Glutamatergic neuron (in vitro differentiated cells): ENCODE measurements at regions not wholly inside any gene's neighbourhood (a gene's known extent, or its start where the extent isn't known, plus 50 kb on each side); places are given as distances from the start of the nearest gene placed in this dataset.

Source experiments
- DNase-seq: peaks from one replicate; pipeline ENCODE4 v3.0.0; 2022
- H3K27ac Mint-ChIP-seq: one replicate; pipeline ENCODE4 v1.8.0; 2020; ENCODE audit warnings: mild to moderate bottlenecking, mixed read lengths, inconsistent platforms; ENCODE audit not compliant: unreplicated experiment
- H3K27me3 Mint-ChIP-seq: one replicate; pipeline ENCODE4 v1.8.0; 2020; ENCODE audit warnings: mild to moderate bottlenecking, moderate library complexity, mixed read lengths, inconsistent platforms; ENCODE audit not compliant: unreplicated experiment
- H3K36me3 Mint-ChIP-seq: one replicate; pipeline ENCODE4 v1.8.0; 2020; ENCODE audit warnings: mild to moderate bottlenecking, mixed read lengths, inconsistent platforms; ENCODE audit not compliant: unreplicated experiment
- H3K4me1 Mint-ChIP-seq: one replicate; pipeline ENCODE4 v1.8.0; 2020; ENCODE audit warnings: mild to moderate bottlenecking, low read depth, mixed read lengths, inconsistent platforms; ENCODE audit not compliant: unreplicated experiment
- H3K4me3 Mint-ChIP-seq: one replicate; pipeline ENCODE4 v1.8.0; 2020; ENCODE audit warnings: mild to moderate bottlenecking, mixed read lengths, inconsistent platforms; ENCODE audit not compliant: unreplicated experiment
- H3K9me3 Mint-ChIP-seq: one replicate; pipeline ENCODE4 v1.8.0; 2020; ENCODE audit warnings: mild to moderate bottlenecking, moderate library complexity, mixed read lengths, inconsistent platforms; ENCODE audit not compliant: unreplicated experiment
- CTCF ChIP-seq: fragments of 200-600 bp; sonication (generic); IDR thresholded peaks from one replicate; pipeline ENCODE4 v1.5.0; 2021; ENCODE audit not compliant: partially characterized antibody, unreplicated experiment

GRCh38 chr5:87074072-87074471 lies 193.6 kb upstream of the RASA1 start:
- no peak for DNase-seq
- Mint-ChIP-seq H3K27me3 (no peaks in the 10 kb centered on the region), H3K4me3 (no peak overlapping the region), H3K27ac (no peak overlapping the region), H3K9me3 (no peaks in the 10 kb centered on the region), H3K36me3 (no peaks in the 10 kb centered on the region), H3K4me1 (no peaks in the 10 kb centered on the region)
- TF ChIP-seq CTCF, result no peak

GRCh38 chr5:87074934-87075541 lies 192.6 kb upstream of the RASA1 start:
- Mint-ChIP-seq H3K27ac (no peak overlapping the region), H3K4me1 (no peaks in the 10 kb centered on the region), H3K4me3 (no peak overlapping the region), H3K36me3 (no peaks in the 10 kb centered on the region), H3K9me3 (no peaks in the 10 kb centered on the region), H3K27me3 (no peaks in the 10 kb centered on the region)
- DNase-seq, result no peak
- TF ChIP-seq CTCF, result no peak

DNA sequence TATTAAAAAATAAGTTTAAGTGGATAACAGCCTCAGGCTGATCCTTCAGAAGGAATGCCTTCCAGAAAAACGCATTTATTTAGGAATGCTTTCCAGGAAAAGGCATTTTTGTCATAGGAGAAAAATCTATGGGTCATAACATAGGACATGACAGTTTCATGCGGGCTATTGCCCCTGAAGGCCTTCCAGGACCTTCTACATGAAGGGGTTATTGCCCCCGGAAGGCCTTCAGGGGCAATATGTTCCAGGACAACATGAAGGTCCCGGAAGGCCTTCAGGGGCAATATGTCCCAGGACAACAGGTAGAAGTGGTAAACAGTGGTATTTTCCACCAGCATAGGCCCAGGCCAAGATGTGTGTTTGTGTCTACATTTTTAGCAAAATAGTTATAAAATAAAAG lies 191.3 kb upstream of the RASA1 start:
- no peak overlapping the region for H3K27ac Mint-ChIP-seq
- no peaks in the 10 kb centered on the region for H3K27me3 Mint-ChIP-seq
- no peak overlapping the region for H3K4me3 Mint-ChIP-seq
- H3K9me3 Mint-ChIP-seq, result no peaks in the 10 kb centered on the region
- DNase-seq, result no peak
- H3K36me3 Mint-ChIP-seq, result no peaks in the 10 kb centered on the region
- TF ChIP-seq CTCF, result no peak
- H3K4me1 Mint-ChIP-seq, result no peaks in the 10 kb centered on the region

DNA sequence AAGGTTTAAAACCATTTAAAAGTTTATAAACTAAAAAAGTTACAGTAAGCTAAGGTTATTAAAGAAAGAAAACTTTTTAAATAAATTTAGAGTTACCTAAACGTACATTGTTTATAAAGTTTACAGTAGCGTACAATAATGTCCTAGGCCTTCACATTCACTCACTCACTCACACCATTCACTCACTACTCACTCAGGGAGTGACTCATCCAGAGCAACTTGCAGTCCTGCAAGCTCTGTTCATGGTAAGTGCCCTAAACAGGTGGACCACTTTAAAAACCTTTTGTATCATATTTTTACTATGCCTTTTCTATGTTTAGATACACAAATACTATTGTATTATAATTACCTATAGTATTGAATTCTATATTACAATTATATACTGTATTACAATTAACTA lies 190.8 kb upstream of the RASA1 start:
- no peak for TF ChIP-seq CTCF
- Mint-ChIP-seq H3K27ac (no peak overlapping the region), H3K4me3 (no peak overlapping the region), H3K27me3 (no peaks in the 10 kb centered on the region), H3K9me3 (no peaks in the 10 kb centered on the region), H3K36me3 (no peaks in the 10 kb centered on the region), H3K4me1 (peaks cover 3% of the 10 kb centered on the region)
- no peak for DNase-seq

DNA sequence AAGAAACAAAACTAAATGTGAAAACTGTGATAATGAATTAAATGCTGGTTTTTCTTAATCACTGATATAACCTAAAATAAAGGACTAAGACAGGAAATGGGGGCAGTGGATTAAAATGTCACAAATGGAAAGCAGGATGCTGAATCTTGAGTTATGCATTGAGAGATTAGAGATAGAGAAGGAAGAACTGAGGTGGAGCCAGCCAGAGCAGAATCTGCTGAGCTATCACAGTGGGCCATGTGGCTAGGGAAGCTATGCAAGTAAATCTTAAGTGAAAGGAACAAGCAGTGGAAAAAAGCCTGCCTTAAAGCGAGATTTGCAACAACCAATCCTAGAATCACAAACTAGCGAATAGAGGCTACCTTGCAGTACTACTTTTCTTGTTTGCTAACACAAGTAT lies 188.5 kb upstream of the RASA1 start:
- H3K27me3 Mint-ChIP-seq, result no peaks in the 10 kb centered on the region
- no peak overlapping the region for H3K27ac Mint-ChIP-seq
- no peaks in the 10 kb centered on the region for H3K36me3 Mint-ChIP-seq
- peaks cover under 1% of the 10 kb centered on the region for H3K9me3 Mint-ChIP-seq
- peaks cover 3% of the 10 kb centered on the region for H3K4me1 Mint-ChIP-seq
- no peak for TF ChIP-seq CTCF
- DNase-seq, result no peak
- no peak overlapping the region for H3K4me3 Mint-ChIP-seq
